KOPT-K1 (cell line): ENCODE measurements at regions not wholly inside any gene's neighbourhood (a gene's known extent, or its start where the extent isn't known, plus 50 kb on each side); places are given as distances from the start of the nearest gene placed in this dataset.

ENCODE experiments used
- H3K27ac ChIP-seq: fragments of 200-600 bp; sonication (generic); 2 replicates; pipeline ENCODE4 v1.5.1; 2016; ENCODE audit warnings: antibody characterized with exemption, mild to moderate bottlenecking, low read depth, low read length; ENCODE audit not compliant: poor library complexity, severe bottlenecking
- H3K36me3 ChIP-seq: fragments of 200-600 bp; sonication (generic); 2 replicates; pipeline ENCODE4 v1.5.1; 2017; ENCODE audit warnings: antibody characterized with exemption, mild to moderate bottlenecking, low read length, moderate library complexity; ENCODE audit not compliant: insufficient read depth
- H3K9me3 ChIP-seq: fragments of 200-600 bp; sonication (generic); 2 replicates; pipeline ENCODE4 v1.5.1; 2017; ENCODE audit warnings: antibody characterized with exemption, low read length, mild to moderate bottlenecking; ENCODE audit not compliant: insufficient read depth, poor library complexity, severe bottlenecking

DNA sequence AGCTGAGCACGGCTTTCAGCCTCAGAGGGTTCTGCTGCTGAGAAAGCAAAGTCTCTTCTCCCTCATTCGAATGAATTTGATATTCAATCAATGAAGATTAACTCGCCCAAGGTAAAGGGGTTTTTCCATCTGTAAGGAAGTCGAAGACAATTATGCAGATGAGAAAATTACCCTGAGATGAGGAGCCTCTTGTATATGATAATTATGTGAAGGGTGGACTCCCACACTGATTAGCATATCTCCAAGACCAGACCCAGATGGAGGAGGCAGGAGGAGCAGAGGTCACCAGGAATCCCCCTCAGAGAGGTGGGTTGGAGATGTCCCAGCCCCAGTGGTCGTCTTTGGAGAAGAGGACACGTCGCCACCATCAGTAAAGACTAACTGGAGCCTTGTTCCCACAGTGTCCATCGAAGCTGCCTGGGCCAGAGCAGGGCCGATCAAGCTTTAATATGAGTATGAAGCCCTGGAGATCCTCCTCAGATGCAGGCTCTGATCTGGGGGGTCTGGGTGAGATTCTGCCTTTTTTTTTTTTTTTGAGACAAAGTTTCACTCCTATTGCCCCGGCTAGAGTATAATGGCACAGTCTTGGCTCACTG, 61.5 kb upstream of the LHX1 start:
- Histone ChIP-seq H3K9me3 (peaks cover under 1% of the 10 kb centered on the region), H3K27ac (no peak overlapping the region), H3K36me3 (no peaks in the 10 kb centered on the region)

DNA sequence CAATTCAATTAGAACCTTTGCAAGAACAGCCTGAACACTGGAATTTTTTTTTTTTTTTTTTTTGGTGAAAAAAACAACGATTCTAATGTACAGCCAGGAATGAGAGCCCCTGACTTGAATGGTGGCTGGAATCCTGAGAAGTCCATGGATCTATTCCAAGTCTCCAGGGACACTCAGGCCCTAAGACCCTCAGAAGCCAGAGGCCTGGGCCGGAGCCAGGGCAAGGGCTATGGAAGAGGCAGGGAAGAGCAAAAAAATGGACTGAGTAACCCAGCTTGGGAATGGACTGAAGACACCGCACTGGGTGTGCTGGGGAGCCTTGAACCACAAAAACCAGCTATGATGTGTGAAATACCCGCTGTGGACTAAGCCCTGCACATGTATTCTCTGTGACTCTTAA, 60.3 kb upstream of the LHX1 start:
- Histone ChIP-seq H3K27ac (no peak overlapping the region), H3K36me3 (no peaks in the 10 kb centered on the region), H3K9me3 (peaks cover 12% of the 10 kb centered on the region)

DNA sequence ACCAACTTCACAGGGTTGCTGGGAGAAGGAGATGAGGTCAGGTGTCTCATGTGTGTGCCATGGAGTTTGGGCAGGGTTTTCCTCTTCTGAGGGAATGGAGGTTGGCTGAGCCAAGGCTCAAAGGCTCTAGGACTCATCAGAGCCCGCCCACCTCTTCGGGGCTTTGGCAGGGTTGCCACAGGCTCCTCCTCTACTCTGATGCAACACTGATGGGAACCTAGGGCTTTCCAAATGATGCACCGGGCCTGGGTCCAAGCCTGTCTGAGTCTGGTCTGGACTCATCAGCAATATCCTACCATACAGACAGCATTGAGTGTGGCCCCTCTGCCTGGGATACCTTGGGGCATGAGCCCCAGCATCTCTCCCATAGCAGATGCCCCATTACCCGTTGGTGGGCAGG, 59.5 kb upstream of the LHX1 start:
- Histone ChIP-seq H3K27ac (no peak overlapping the region), H3K36me3 (no peaks in the 10 kb centered on the region)

DNA sequence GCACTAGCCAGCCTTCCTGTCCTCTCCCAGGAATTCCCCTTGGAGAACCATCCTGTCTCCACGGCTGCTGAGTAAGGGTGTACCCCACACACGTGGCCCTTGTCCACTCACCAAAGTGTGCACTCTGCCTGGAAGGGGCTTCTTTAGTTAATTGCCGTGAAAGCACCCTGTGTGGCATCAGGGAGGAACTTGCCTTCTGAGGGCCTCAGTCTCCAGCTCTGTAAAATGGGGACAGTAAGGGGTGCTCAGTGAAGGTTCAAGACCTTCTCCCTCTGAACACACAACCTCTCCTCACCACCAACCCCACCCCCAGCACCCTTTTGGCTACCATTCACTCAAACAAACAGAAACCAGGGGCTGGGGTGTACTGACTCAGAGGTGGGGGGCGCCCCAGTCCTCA, 59.1 kb upstream of the LHX1 start:
- Histone ChIP-seq H3K36me3 (no peaks in the 10 kb centered on the region), H3K9me3 (peaks cover 19% of the 10 kb centered on the region), H3K27ac (no peak overlapping the region)

More for the DNA sequence above, 59.5 kb upstream of the LHX1 start:
- H3K9me3 ChIP-seq, result peaks cover 19% of the 10 kb centered on the region

DNA sequence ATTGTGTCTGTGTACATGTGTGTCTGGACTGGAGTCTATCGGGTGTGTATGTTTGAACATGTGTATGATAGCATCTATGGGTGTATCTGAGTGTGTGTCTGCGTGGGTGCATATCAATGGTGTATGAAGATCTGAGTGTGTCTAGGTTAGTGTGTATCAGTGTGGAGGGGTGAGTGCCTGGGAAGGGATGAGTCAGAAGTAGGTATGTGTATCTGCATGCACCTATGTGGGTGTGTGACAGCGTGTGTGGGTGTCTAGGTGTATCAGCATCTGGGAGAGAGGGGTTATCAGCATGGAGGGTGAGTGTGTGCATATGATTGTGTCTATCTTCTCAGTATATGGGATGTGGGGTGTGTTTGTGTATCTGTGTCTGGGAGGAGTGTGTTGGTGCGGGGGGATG, 58.2 kb upstream of the LHX1 start:
- Histone ChIP-seq H3K9me3 (peaks cover 19% of the 10 kb centered on the region), H3K36me3 (no peaks in the 10 kb centered on the region), H3K27ac (no peak overlapping the region)

DNA sequence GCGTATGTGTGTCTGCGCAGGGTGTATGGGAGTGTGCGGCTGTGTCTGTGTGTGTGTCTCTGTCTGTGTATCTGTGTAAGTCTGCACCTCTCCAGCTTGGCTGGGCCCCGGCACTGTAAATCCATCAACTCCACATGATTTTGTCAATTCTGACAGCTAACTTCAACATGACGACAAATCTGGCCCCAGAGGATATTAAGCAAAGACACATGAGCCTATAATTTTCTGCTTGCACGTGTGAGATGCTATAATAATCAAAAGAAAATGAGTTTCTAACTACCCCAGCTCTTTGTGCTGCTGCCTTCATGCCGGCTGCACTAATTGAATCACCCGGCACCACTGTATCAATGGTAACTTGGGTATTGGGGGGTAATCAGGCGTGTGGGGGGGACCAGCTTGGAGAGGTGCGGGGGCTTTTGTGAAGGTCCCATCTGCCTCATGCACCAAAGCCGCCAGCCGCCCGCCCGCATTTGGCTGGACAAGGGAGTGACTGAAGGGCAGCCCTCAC, 57.6 kb upstream of the LHX1 start:
- H3K36me3 ChIP-seq, result no peaks in the 10 kb centered on the region
- peaks cover 19% of the 10 kb centered on the region for H3K9me3 ChIP-seq
- no peak overlapping the region for H3K27ac ChIP-seq

DNA sequence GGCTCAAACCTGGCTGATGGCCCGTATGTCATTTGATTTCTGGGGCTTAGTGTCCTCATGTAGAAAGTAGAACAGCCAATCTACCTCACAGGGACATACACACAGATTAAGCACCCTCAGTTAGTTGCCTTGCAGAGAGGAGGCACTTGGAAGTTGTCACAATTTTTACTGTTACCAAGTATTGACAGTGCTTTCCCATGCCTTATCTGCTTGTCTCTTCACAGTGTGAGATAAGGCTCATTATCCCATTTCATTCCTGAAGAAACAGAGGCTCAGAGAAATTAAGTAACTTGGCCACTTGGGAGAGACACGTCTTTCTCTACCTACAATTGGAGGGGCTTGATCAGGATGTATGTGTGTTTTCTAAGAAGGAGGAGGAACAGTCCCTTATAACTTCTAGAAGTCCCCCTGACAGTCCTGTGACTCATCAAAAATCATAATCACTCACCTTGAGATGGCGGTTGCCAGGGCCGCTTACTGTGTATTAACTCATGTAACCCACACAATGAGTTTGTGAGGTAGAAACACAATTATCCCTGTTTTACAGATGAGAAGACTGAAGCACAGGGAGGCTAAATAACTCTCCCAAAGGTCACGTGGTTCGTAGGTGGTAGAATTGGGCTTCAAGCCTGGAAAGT, 56.9 kb upstream of the LHX1 start:
- Histone ChIP-seq H3K9me3 (peaks cover 19% of the 10 kb centered on the region), H3K27ac (no peak overlapping the region), H3K36me3 (no peaks in the 10 kb centered on the region)

DNA sequence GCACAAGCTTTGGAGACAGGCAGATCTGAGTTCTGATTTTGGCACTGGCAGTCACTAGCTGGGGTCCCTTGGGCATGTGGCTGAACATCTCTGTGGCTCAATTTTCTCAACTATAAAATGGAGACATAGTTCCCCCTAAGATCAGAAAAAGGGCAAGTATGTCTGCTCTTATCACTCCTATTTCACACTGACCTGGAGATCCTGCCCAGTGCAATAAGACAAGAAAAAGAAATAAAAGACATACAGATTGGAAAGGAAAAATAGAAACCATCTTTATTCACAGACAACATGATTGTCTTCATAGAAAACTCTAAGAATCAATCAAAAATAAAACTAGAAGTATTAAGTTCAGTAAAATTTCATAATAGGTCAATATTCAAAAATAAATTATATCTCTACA, 56.0 kb upstream of the LHX1 start:
- H3K27ac ChIP-seq, result no peak overlapping the region
- H3K36me3 ChIP-seq, result no peaks in the 10 kb centered on the region
- peaks cover 19% of the 10 kb centered on the region for H3K9me3 ChIP-seq

DNA sequence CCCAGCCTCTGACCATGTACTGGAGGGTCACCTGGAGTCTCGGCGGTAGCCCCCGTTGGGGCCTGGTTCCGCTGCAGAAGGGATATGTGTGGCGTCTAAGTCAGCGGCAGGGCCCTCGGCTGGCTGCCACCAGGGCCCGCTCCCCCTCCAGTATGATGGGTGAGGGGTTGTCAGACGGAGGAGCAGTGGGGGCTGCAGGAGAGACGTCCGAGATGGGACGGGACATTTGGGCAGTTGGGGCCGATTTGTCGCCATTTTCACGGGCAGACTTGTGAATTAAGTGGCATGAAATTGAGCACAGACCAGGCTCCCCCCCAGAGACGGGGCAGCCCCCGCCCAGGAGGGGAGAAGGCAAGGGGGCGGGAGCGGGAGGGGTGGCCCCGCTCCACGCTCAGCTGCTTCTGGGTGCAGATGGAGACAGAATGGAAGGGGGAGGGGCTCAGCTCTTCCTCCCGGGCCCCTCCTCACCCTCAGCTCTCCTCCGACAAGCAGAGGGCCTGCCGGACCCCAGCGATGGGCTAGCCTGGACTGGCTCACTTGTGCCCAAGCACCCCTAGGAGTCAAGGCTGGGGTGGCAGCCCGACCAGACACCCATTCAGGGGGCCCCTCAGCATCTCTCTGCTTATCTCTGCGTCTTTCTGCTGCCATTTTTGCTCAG, 52.7 kb upstream of the LHX1 start:
- Histone ChIP-seq H3K27ac (no peak overlapping the region), H3K9me3 (peaks cover 19% of the 10 kb centered on the region), H3K36me3 (no peaks in the 10 kb centered on the region)

DNA sequence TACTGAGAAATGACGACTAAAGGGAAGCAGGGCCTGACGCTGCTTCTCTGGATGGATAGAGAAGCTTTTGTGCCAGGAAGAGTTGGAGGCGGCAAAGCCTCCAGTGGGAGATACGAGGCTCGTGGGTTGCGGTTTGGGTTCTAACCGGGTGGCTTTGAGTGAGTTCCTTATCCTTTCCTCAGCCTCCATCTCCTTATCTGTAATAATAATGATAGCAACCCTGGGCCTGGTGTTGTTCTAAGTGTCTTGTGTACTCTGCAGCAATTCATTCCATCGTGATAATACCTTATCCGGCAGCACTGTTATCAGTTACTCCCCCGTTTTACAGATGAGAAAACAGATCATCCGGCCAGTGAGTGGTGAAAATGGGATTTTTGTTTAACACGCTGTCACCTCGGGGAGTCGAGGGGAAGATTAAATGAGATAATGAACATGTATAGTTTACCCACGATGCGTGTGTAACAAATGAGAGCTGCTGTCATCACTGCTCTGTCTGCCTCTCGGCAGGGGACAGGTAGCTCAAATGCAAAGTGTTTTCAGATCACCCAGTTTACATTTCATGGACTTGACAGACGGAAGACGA, 52.0 kb upstream of the LHX1 start:
- no peak overlapping the region for H3K27ac ChIP-seq
- peaks cover 19% of the 10 kb centered on the region for H3K9me3 ChIP-seq
- no peaks in the 10 kb centered on the region for H3K36me3 ChIP-seq

DNA sequence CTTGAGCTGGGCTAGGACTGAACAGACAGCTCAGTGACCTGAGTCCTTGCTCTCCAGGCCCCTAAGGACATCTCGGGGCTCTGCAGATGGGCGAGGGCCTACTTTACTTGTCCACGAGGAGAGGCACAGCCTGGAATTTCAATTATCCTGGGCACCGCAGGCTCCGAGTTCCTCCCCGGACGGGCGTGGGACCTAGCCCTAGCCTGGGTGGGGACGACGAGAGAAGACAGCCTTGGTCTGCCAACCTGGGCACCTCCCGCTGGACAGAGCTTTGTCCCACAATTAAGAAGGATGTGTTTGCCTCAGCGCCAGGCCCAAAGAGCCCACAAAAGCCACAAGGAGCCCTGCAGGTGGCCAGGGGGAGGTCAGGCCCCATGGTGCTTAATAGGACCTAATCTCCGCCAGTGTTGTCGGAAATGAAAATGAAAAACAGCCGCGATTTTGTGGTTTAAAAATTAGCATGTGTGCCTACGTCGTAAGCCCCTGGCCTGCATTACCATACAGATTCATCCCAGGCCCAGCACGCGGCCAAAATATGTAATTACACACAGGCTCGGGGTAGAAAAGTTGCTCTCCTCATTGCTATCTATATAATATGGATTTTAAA, 51.4 kb upstream of the LHX1 start:
- Histone ChIP-seq H3K9me3 (peaks cover 18% of the 10 kb centered on the region), H3K36me3 (no peaks in the 10 kb centered on the region), H3K27ac (no peak overlapping the region)
